ENCODE measurements at regions not wholly inside any gene's neighbourhood (a gene's known extent, or its start where the extent isn't known, plus 50 kb on each side); places are given as distances from the start of the nearest gene placed in this dataset.

DNA sequence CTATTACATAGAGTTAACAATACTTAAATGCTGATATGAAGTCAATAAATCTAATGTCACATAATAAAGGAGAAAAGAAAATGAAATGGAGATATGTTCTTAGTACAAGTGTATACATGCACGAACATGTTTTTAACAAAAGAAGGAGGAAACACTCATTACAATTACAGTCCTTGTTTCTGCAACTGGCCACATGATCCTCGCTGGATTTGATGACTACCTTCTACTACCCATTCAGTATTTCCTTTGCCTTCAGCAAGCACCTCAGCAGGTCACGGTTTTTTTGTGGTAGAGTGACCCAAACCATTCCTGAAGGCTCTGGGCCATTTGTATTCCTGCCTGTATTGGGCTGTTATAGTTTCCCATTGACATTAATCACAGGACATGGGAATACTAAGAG lies 172.8 kb upstream of the CXADR start:
- H3K4me3 ChIP-seq (ENCODE audit: low read depth, low read length), result no peak overlapping the region
- no peaks in the 10 kb centered on the region for H3K36me3 ChIP-seq (ENCODE audit: control insufficient read depth, insufficient read depth, low read length)
- TF ChIP-seq, protein P1, sequence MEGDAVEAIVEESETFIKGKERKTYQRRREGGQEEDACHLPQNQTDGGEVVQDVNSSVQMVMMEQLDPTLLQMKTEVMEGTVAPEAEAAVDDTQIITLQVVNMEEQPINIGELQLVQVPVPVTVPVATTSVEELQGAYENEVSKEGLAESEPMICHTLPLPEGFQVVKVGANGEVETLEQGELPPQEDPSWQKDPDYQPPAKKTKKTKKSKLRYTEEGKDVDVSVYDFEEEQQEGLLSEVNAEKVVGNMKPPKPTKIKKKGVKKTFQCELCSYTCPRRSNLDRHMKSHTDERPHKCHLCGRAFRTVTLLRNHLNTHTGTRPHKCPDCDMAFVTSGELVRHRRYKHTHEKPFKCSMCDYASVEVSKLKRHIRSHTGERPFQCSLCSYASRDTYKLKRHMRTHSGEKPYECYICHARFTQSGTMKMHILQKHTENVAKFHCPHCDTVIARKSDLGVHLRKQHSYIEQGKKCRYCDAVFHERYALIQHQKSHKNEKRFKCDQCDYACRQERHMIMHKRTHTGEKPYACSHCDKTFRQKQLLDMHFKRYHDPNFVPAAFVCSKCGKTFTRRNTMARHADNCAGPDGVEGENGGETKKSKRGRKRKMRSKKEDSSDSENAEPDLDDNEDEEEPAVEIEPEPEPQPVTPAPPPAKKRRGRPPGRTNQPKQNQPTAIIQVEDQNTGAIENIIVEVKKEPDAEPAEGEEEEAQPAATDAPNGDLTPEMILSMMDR (IDR thresholded peaks at IDR 0.05; ENCODE audit: insufficient read depth, low read length, poor library complexity, severe bottlenecking), result no peak
- DNase-seq (ENCODE audit: low read depth), result no peak
- H3K27me3 ChIP-seq (ENCODE audit: control insufficient read depth, insufficient read depth, low read length), result no peaks in the 10 kb centered on the region

DNA sequence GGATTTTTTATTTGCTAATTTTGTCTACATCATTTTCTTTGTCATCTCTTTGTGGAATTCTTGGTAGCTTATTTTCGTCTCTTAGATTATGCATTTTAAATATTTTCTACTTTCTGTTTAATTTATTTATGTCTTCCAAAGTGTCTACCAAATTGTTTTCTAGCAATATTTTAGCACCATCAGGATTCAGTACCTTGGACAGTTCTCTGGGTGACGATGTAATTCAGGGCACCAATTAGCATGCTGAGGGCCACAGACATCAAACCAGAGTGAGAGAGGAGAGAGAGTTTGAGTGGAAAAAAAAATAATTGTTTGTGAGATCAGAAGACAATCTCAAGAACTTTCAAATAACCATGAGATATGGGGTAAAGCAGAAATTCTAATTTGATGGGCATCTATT lies 169.8 kb upstream of the CXADR start:
- no peaks in the 10 kb centered on the region for H3K36me3 ChIP-seq (ENCODE audit: control insufficient read depth, insufficient read depth, low read length)
- TF ChIP-seq, protein P1 (IDR thresholded peaks at IDR 0.05; ENCODE audit: insufficient read depth, low read length, poor library complexity, severe bottlenecking), result no peak
- H3K27me3 ChIP-seq (ENCODE audit: control insufficient read depth, insufficient read depth, low read length), result no peaks in the 10 kb centered on the region
- H3K4me3 ChIP-seq (ENCODE audit: low read depth, low read length), result no peak overlapping the region
- no peak for DNase-seq (ENCODE audit: low read depth)

DNA sequence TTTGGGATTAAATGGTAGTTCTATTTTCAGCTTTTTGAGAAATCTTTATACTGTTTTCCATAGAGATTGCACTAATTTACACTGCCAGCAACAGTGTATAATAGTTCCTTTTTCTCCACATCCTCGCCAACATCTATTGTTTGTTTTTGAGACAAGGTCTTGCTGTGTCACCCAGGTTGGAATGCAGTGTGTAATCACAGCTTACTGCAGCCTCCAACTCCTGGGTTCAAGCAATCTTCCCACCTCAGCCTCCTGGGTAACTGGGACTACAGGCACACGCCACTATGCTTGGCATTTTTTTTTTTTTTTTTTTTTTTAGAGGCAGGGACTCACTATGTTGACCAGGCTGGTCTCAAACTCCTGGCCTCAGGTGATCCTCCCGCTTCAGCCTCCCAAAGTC lies 164.5 kb upstream of the CXADR start:
- H3K36me3 ChIP-seq (ENCODE audit: control insufficient read depth, insufficient read depth, low read length), result no peaks in the 10 kb centered on the region
- no peak for DNase-seq (ENCODE audit: low read depth)
- no peak overlapping the region for H3K4me3 ChIP-seq (ENCODE audit: low read depth, low read length)
- TF ChIP-seq, protein P1 (IDR thresholded peaks at IDR 0.05; ENCODE audit: insufficient read depth, low read length, poor library complexity, severe bottlenecking), result no peak
- H3K27me3 ChIP-seq (ENCODE audit: control insufficient read depth, insufficient read depth, low read length), result no peaks in the 10 kb centered on the region

DNA sequence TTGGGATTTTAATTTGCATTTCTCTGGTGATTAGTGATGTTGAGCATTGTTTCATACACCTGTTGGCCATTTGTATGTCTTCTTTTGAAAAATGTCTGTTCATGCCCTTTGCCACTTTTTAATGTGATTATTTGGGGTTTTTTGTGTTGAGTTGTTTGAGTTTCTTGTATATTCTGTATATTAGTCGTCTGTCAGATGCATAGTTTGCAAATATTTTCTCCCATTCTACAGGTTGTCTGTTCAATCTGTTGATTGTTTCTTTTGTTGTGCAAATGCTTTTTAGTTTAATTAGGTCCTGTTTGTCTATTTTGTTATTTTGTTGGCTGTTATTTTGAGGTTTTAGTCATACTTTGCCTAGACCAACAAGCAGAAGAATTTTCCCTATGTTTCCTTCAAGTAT lies 164.0 kb upstream of the CXADR start:
- DNase-seq (ENCODE audit: low read depth), result no peak
- no peak overlapping the region for H3K4me3 ChIP-seq (ENCODE audit: low read depth, low read length)
- H3K36me3 ChIP-seq (ENCODE audit: control insufficient read depth, insufficient read depth, low read length), result no peaks in the 10 kb centered on the region
- no peaks in the 10 kb centered on the region for H3K27me3 ChIP-seq (ENCODE audit: control insufficient read depth, insufficient read depth, low read length)
- TF ChIP-seq, protein P1 (IDR thresholded peaks at IDR 0.05; ENCODE audit: insufficient read depth, low read length, poor library complexity, severe bottlenecking), result no peak

DNA sequence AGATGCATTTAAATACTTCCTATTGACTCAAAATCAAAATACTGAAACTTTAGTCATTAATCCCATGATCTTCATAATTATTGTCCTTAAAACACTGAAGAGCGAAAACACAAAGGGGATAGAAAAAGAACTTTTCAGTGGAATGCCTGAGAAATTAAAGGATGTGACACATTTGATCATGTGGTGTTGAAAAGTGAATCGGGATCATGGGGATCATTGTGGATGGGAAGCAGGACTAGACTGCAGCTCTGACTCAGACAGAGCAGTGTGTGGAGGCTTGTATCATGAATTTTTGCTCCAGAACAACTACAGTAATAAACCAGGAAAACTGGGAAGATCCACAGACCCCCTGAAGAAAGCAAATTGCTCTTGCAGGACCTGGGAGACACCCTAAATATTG lies 161.1 kb upstream of the CXADR start:
- no peaks in the 10 kb centered on the region for H3K27me3 ChIP-seq (ENCODE audit: control insufficient read depth, insufficient read depth, low read length)
- TF ChIP-seq, protein P1 (IDR thresholded peaks at IDR 0.05; ENCODE audit: insufficient read depth, low read length, poor library complexity, severe bottlenecking), result no peak
- no peak for DNase-seq (ENCODE audit: low read depth)
- no peak overlapping the region for H3K4me3 ChIP-seq (ENCODE audit: low read depth, low read length)
- H3K36me3 ChIP-seq (ENCODE audit: control insufficient read depth, insufficient read depth, low read length), result no peaks in the 10 kb centered on the region

DNA sequence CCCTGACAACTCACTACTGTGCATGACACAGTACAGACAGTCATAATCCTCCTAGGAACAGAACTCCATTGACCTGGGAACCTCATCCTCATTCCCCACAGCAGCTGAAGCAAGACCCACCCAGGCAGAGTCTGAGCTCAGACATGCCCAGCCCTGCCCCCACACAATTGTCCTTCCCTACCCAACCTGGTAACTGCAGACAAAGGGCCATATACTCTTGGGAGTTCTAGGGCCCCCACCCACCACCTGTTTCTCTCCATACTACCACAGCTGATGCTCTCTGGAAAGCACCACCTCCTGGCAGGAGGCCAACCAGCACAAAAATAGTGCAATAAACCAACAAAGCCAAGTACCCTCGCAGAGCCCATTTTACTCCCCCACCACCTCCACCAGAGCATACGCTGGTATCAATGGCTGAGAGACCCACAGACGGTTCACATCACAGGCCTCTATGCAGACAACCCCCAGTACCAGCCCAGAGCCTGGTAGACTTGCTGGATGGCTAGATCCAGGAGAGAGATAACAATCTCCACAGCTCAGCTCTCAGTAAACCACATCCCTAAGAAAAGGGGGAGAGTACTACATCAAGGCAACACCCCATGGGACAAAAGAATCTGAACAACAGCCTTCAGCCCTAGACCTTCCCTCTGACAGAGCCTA lies 159.7 kb upstream of the CXADR start:
- no peaks in the 10 kb centered on the region for H3K36me3 ChIP-seq (ENCODE audit: control insufficient read depth, insufficient read depth, low read length)
- DNase-seq (ENCODE audit: low read depth), result no peak
- TF ChIP-seq, protein P1 (IDR thresholded peaks at IDR 0.05; ENCODE audit: insufficient read depth, low read length, poor library complexity, severe bottlenecking), result no peak

More for the DNA sequence above, 159.7 kb upstream of the CXADR start:
- Histone ChIP-seq H3K27me3 (ENCODE audit: control insufficient read depth, insufficient read depth, low read length) (no peaks in the 10 kb centered on the region), H3K4me3 (ENCODE audit: low read depth, low read length) (no peak overlapping the region)
